Heart right ventricle (tissue), 16 donors: ENCODE measurements at regions not wholly inside any gene's neighbourhood (a gene's known extent, or its start where the extent isn't known, plus 50 kb on each side); places are given as distances from the start of the nearest gene placed in this dataset.

Experiments used
- ATAC-seq, 8 donors: fragments of 200-7000 bp; cut with Tn5 transposase; one replicate each; pipeline ENCODE4 v1.9.1; 2020; ENCODE audit warnings: mild to moderate bottlenecking in 8 of 8, moderate library complexity in 8 of 8, moderate number of reproducible peaks in 1 of 8
- DNase-seq, 2 donors: peaks; one replicate each; pipeline ENCODE4 v3.0.0-alpha.2; 2020
- H3K27ac ChIP-seq, 10 donors: fragments of 200-600 bp; sonication (generic) in 2 of 10; one replicate each; pipeline versions ENCODE4 v1.5.0 to v1.8.0; 2020 to 2022; ENCODE audit warnings: mild to moderate bottlenecking in 3 of 10
- H3K27me3 ChIP-seq, 7 donors: fragments of 200-600 bp; one replicate each; pipeline ENCODE4 v1.8.0; 2021 to 2022; ENCODE audit warnings: mild to moderate bottlenecking in 2 of 7
- H3K36me3 ChIP-seq, 9 donors: fragments of 200-600 bp; sonication (generic) in 1 of 9; one replicate each; pipeline versions ENCODE4 v1.5.0 to v1.8.0; 2020 to 2022; ENCODE audit warnings: mild to moderate bottlenecking in 2 of 9
- H3K4me1 ChIP-seq, 9 donors: fragments of 200-600 bp; sonication (generic) in 1 of 9; one replicate each; pipeline versions ENCODE4 v1.5.0 to v1.8.0; 2020 to 2022; ENCODE audit warnings: mild to moderate bottlenecking in 4 of 9
- H3K4me3 ChIP-seq, 10 donors: fragments of 200-600 bp; sonication (generic) in 2 of 10; one replicate each; pipeline versions ENCODE4 v1.5.0 to v1.8.0; 2020 to 2022; ENCODE audit warnings: mild to moderate bottlenecking in 7 of 10, moderate library complexity in 2 of 10
- H3K9me3 ChIP-seq, 11 donors: fragments of 200-600 bp in 10 of 11; sonication (generic) in 2 of 11; one replicate each; pipeline versions ENCODE4 v1.5.0 to v1.8.0; 2013 to 2022; ENCODE audit warnings: mild to moderate bottlenecking in 2 of 11, control low read depth in 1 of 11, moderate library complexity in 1 of 11
- CTCF ChIP-seq, 9 donors: fragments of 200-600 bp; sonication (generic) in 2 of 9; IDR thresholded peaks; one replicate each; pipeline versions ENCODE4 v1.5.0 to v1.8.0; 2021 to 2022; ENCODE audit warnings: antibody characterized with exemption in 9 of 9, mild to moderate bottlenecking in 5 of 9, moderate library complexity in 1 of 9
- WGBS, 2 donors: extraction: QIAGEN DNeasy Blood & Tissue Kit; methylation state at CpG; one replicate each; pipeline ENCODE4 v1.1.7; 2013; ENCODE audit warnings: inconsistent platforms in 1 of 2; 5-methylcytosine and 5-hydroxymethylcytosine counted together
- intact Hi-C, 10 donors: fragments of 100-400 bp; cut with DNase I; formaldehyde crosslinking; loops; one replicate each; pipeline versions ENCODE4 v1.11.1 to v1.14.2; 2022
- donor health status: Arrhythmogenic right ventricular cardiomyopathy.
- donor health status: ischemic (EF 13 %, LVEDD 7.1; RV severe dilation, severe dysfunction).
- donor health status: healthy with polysubstance abuse.
- donor health status: DM: no; HTN: yes; CAD: no.
- donor health status: DM: no; HTN: no; CAD: no.
- donor health status: ischemic (EF 25% LVEDD 6.9; RV normal size, moderate dysfunction).
- donor health status: ischemic (EF 25% LVEDD 5.7; RV mildly dilated, moderate dysfunction).
- donor health status: healthy.
- donor health status: DM: yes; HTN: yes; CAD: no.
- donor health status: Ischemic cardiomyopathy.
- donor health status: ischemic (EF 35%, LVEDD 5.7; RV mildly dilated, moderate dysfunction).
- donor health status: nonischemic (EF 11% LVEDD 7.7; RV severe dilation, severe dysfunction).
- donor health status: DM: yes; HTN: yes; CAD: no.
- donor health status: PGD.
- donor health status: ischemic (EF 29% LVEDD 5.4; RV normal size, mild dysfunction).
- donor health status: nonischemic (EF 23%, LVEDD 6.1; RV moderate dilation, normal function).

GRCh38 chr7:67841896-67842295 lies 845.3 kb downstream of the TYW1 start:
- 90 to 91% methylated on average over 4 of the region's 4 CpGs for WGBS, 2 donors
- intact Hi-C loops, result no loop called here

GRCh38 chr7:67842571-67842970 lies 845.9 kb downstream of the TYW1 start:
- Histone ChIP-seq H3K27me3 (peaks cover 0 to 54% (median 24%) of the 10 kb centered on the region in 7 donors), H3K9me3 (peaks cover 0 to 20% (median 0%) of the 10 kb centered on the region in 11 donors), H3K36me3 (no peaks in the 10 kb centered on the region), H3K4me1 (no peaks in the 10 kb centered on the region), H3K27ac (no peak overlapping the region), H3K4me3 (no peak overlapping the region)
- ATAC-seq (no peak), DNase-seq (no peak)
- TF ChIP-seq CTCF (IDR thresholded peaks at IDR 0.05), result no peak
- intact Hi-C loops, result no loop called here
- 35 to 43% methylated on average over 4 of the region's 4 CpGs for WGBS, 2 donors

More at GRCh38 chr7:67841896-67842295, 845.3 kb downstream of the TYW1 start:
- Histone ChIP-seq H3K4me1 (no peaks in the 10 kb centered on the region), H3K27me3 (peaks cover 0 to 52% (median 24%) of the 10 kb centered on the region in 7 donors), H3K4me3 (no peak overlapping the region), H3K9me3 (peaks cover 0 to 20% (median 0%) of the 10 kb centered on the region in 11 donors), H3K27ac (no peak overlapping the region), H3K36me3 (no peaks in the 10 kb centered on the region)
- ATAC-seq (no peak), DNase-seq (no peak)
- TF ChIP-seq CTCF (IDR thresholded peaks at IDR 0.05), result no peak

- 49 to 69% methylated on average over 6 of the region's 6 CpGs for WGBS, 2 donors
- no peak for DNase-seq
- H3K36me3 ChIP-seq, result no peaks in the 10 kb centered on the region
- peaks cover 0 to 59% (median 28%) of the 10 kb centered on the region in 7 donors for H3K27me3 ChIP-seq
- TF ChIP-seq CTCF (IDR thresholded peaks at IDR 0.05), result no peak
- H3K27ac ChIP-seq, result no peak overlapping the region
- no peak overlapping the region for H3K4me3 ChIP-seq
- no peak for ATAC-seq
- no peaks in the 10 kb centered on the region for H3K4me1 ChIP-seq
- peaks cover 0 to 20% (median 0%) of the 10 kb centered on the region in 11 donors for H3K9me3 ChIP-seq
- intact Hi-C loops, result no loop called here
Measured at GRCh38 chr7:67843001-67843565, 846.5 kb downstream of the TYW1 start.

- ATAC-seq (no peak), DNase-seq (no peak)
- no peaks in the 10 kb centered on the region for H3K36me3 ChIP-seq
- intact Hi-C loops, result no loop called here
- 10 to 28% methylated on average over 4 of the region's 4 CpGs for WGBS, 2 donors
- H3K27me3 ChIP-seq, result peaks cover 0 to 63% (median 32%) of the 10 kb centered on the region in 7 donors
- no peak overlapping the region for H3K27ac ChIP-seq
- no peak for TF ChIP-seq CTCF (IDR thresholded peaks at IDR 0.05)
- H3K9me3 ChIP-seq, result peaks cover 0 to 20% (median 0%) of the 10 kb centered on the region in 11 donors
- H3K4me3 ChIP-seq, result no peak overlapping the region
- H3K4me1 ChIP-seq, result no peaks in the 10 kb centered on the region
Measured at GRCh38 chr7:67843615-67844014, 847.0 kb downstream of the TYW1 start.
